ENCODE measurements at regions not wholly inside any gene's neighbourhood (a gene's known extent, or its start where the extent isn't known, plus 50 kb on each side); places are given as distances from the start of the nearest gene placed in this dataset.

GRCh38 chr10:6912929-6913328 is 332.9 kb upstream of the PRKCQ start:
- Histone ChIP-seq H3K4me2 (ENCODE audit: low read length) (no peak overlapping the region), H3K36me3 (ENCODE audit: control insufficient read depth in 1 of 2, insufficient read depth in 2 of 2, low read length in 2 of 2) (no peaks in the 10 kb centered on the region), H3K4me1 (ENCODE audit: control insufficient read depth in 1 of 2, insufficient read depth in 2 of 2, low read length in 2 of 2) (no peaks in the 10 kb centered on the region), H2AFZ (ENCODE audit: low read depth, low read length, poor library complexity, severe bottlenecking) (no peak overlapping the region), H3K9ac (ENCODE audit: low read length) (no peak overlapping the region), H3K4me3 (replicated peaks in 1 of 2; ENCODE audit: low read depth in 1 of 2, low read length in 2 of 2) (no peak overlapping the region), H3K79me2 (ENCODE audit: insufficient read depth, low read length) (no peaks in the 10 kb centered on the region), H3K27ac (ENCODE audit: low read depth, low read length) (no peak overlapping the region), H4K20me1 (ENCODE audit: insufficient read depth) (no peaks in the 10 kb centered on the region), H3K9me3 (ENCODE audit: control insufficient read depth in 1 of 2, insufficient read depth in 1 of 2, low read depth in 1 of 2, low read length in 2 of 2) (no peaks in the 10 kb centered on the region), H3K9me2 (ENCODE audit: insufficient read depth) (no peaks in the 10 kb centered on the region), H3K27me3 (ENCODE audit: insufficient read depth, low read length) (peaks cover 18% of the 10 kb centered on the region)
- ChIA-PET POLR2A (no interaction called here), RAD21 (ENCODE audit: low non-redundant PET in 1 of 2, low total read pairs in 2 of 2, uncharacterized antibody in 2 of 2, unreplicated experiment in 2 of 2) (no interaction called here), CTCF (no interaction called here)
- no peak for ATAC-seq
- TF ChIP-seq YY1 (IDR thresholded peaks at IDR 0.05; ENCODE audit: extremely low read depth, insufficient replicate concordance, low read depth, low read length) (no peak), EZH2phosphoT487 (IDR thresholded peaks at IDR 0.05; ENCODE audit: borderline replicate concordance) (no peak), ELF1 (IDR thresholded peaks at IDR 0.05; ENCODE audit: borderline replicate concordance, low read depth) (no peak), CEBPB (IDR thresholded peaks at IDR 0.05; ENCODE audit: low read depth) (no peak), CTCF (IDR thresholded peaks at IDR 0.05 in 2 of 3, conservative IDR thresholded peaks at IDR 0.05 in 1 of 3; ENCODE audit: borderline replicate concordance in 1 of 3, insufficient read depth in 1 of 3, low read depth in 2 of 3, low read length in 2 of 3) (no peak), MAX (IDR thresholded peaks at IDR 0.05) (no peak), JUND (IDR thresholded peaks at IDR 0.05) (no peak), POLR2A (IDR thresholded peaks at IDR 0.05; ENCODE audit: borderline replicate concordance, extremely low read depth, insufficient read depth, insufficient read length) (no peak), ZNF274 (IDR thresholded peaks at IDR 0.05; ENCODE audit: low read depth, low read length) (no peak), CBX3 (IDR thresholded peaks at IDR 0.05; ENCODE audit: low read depth) (no peak), FOSL1 (IDR thresholded peaks at IDR 0.05; ENCODE audit: low read depth) (no peak), EZH2 (IDR thresholded peaks at IDR 0.05) (no peak), ZBTB33 (IDR thresholded peaks at IDR 0.05; ENCODE audit: extremely low read depth, insufficient replicate concordance, low read length) (no peak), ZFX (IDR thresholded peaks at IDR 0.05) (no peak), SIN3A (IDR thresholded peaks at IDR 0.05; ENCODE audit: low read depth) (no peak), POLR2AphosphoS5 (IDR thresholded peaks at IDR 0.05; ENCODE audit: low read depth, low read length) (no peak), REST (IDR thresholded peaks at IDR 0.05; ENCODE audit: low read depth) (no peak)
- BruUV-seq (replicated peaks) = no TSS peak
- intact Hi-C loops (cut with micrococcal nuclease) = no loop called here
- no peak for DNase-seq (ENCODE audit: low read depth, low spot score)

All from HCT116 (cell line).